Tibial artery (tissue), 4 donors: ENCODE measurements at regions not wholly inside any gene's neighbourhood (a gene's known extent, or its start where the extent isn't known, plus 50 kb on each side); places are given as distances from the start of the nearest gene placed in this dataset.

Experiments used
- DNase-seq, 2 donors: peaks; one replicate each; pipeline ENCODE4 v3.0.0-alpha.2; 2019
- H3K27ac ChIP-seq, 2 donors: fragments of 200-600 bp; sonication (generic) in 1 of 2; 1 replicate in 1 of 2; 2 replicates in 1 of 2; pipeline ENCODE4 v1.5.1; 2018 to 2019; ENCODE audit warnings: mild to moderate bottlenecking in 1 of 2
- H3K27me3 ChIP-seq, 2 donors: fragments of 200-600 bp; sonication (generic) in 1 of 2; one replicate each; pipeline versions ENCODE4 v1.5.1 to v1.6.0; 2016 to 2019
- H3K36me3 ChIP-seq, 3 donors: fragments of 200-600 bp; sonication (generic) in 2 of 3; one replicate each; pipeline ENCODE4 v1.5.1; 2016 to 2019; ENCODE audit warnings: mild to moderate bottlenecking in 2 of 3
- H3K4me1 ChIP-seq, 4 donors: fragments of 200-600 bp; sonication (generic) in 2 of 4; 1 replicate in 3 of 4; 2 replicates in 1 of 4; pipeline ENCODE4 v1.5.1; 2016 to 2019
- H3K4me3 ChIP-seq, 2 donors: fragments of 200-600 bp; sonication (generic) in 1 of 2; 1 replicate in 1 of 2; 2 replicates in 1 of 2; pipeline ENCODE4 v1.5.1; 2018 to 2019; ENCODE audit warnings: mild to moderate bottlenecking in 2 of 2
- H3K9me3 ChIP-seq, 3 donors: fragments of 200-600 bp; sonication (generic) in 1 of 3; one replicate each; pipeline ENCODE4 v1.5.1; 2016 to 2019
- CTCF ChIP-seq, 2 experiments: fragments of 200-600 bp in 1 of 2; fragments of 450-650 bp in 1 of 2; IDR thresholded peaks; one replicate each; pipeline ENCODE4 v1.5.1; 2017 to 2019; ENCODE audit warnings: antibody characterized with exemption in 2 of 2, mild to moderate bottlenecking in 1 of 2, moderate library complexity in 1 of 2
- intact Hi-C: fragments of 100-400 bp; cut with DNase I; formaldehyde crosslinking; loops from one replicate; pipeline ENCODE4 v1.15.0; 2023; ENCODE audit warnings: low total_unique reads

- intact Hi-C loops: no loop called here
- Histone ChIP-seq H3K27me3 (peaks cover 0 to 42% of the 10 kb centered on the region in 2 donors), H3K27ac (no peak overlapping the region), H3K36me3 (no peaks in the 10 kb centered on the region), H3K9me3 (no peaks in the 10 kb centered on the region), H3K4me1 (no peaks in the 10 kb centered on the region), H3K4me3 (no peak overlapping the region)
- TF ChIP-seq CTCF (IDR thresholded peaks at IDR 0.05): no peak
- DNase-seq: no peak
These were observed 53.9 kb upstream of the CACNA1E start for GRCh38 chr1:181429462-181429861.

GRCh38 chr1:181430015-181430885, 53.1 kb upstream of the CACNA1E start:
- H3K4me1 ChIP-seq: no peaks in the 10 kb centered on the region
- no peak for TF ChIP-seq CTCF (IDR thresholded peaks at IDR 0.05)
- intact Hi-C loops: no loop called here
- no peak overlapping the region for H3K27ac ChIP-seq
- peaks cover 0 to 42% of the 10 kb centered on the region in 2 donors for H3K27me3 ChIP-seq
- no peak overlapping the region for H3K4me3 ChIP-seq
- no peaks in the 10 kb centered on the region for H3K36me3 ChIP-seq
- no peaks in the 10 kb centered on the region for H3K9me3 ChIP-seq
- DNase-seq: no peak
